Endothelial cell of umbilical vein (primary cell): ENCODE measurements at regions not wholly inside any gene's neighbourhood (a gene's known extent, or its start where the extent isn't known, plus 50 kb on each side); places are given as distances from the start of the nearest gene placed in this dataset.

Experiments
- BruUV-seq: library from RNA; stranded (reverse); fragments of 400-500 nt; replicated peaks from 2 replicates; lab custom pipeline; 2021; lab: Mats Ljungman, UMichigan
- CTCF ChIA-PET: fragments of 300-600, 350-600 bp; sonication (Branson Sonifier 250); formaldehyde crosslinking; loops from one replicate; lab custom pipeline; 2021; ENCODE audit warnings: antibody characterized with exemption, inconsistent platforms; lab: Charles Lee
- POLR2A ChIA-PET: fragments of 300-600, 350-600 bp; sonication (Branson Sonifier 250); formaldehyde crosslinking; loops from one replicate; lab custom pipeline; 2021; ENCODE audit warnings: antibody characterized with exemption, inconsistent platforms; lab: Charles Lee
- DNase-seq: peaks from one replicate; pipeline ENCODE4 v3.0.0-alpha.2; 2011; ENCODE audit warnings: low read depth, low spot score
- FAIRE-seq: peaks from 2 replicates; lab custom pipeline; 2011; peaks lifted over from hg19 to GRCh38; lab: Jason Lieb, UNC
- H2AFZ ChIP-seq: 2 replicates; pipeline ENCODE4 v1.6.0; 2012; ENCODE audit warnings: low read depth, low read length, control low read depth, inconsistent platforms
- H3K27ac ChIP-seq: 2 replicates; pipeline ENCODE4 v1.5.1; 2011; ENCODE audit warnings: low read depth, mild to moderate bottlenecking, control low read depth, low read length, moderate library complexity; ENCODE audit not compliant: insufficient read depth
- H3K27me3 ChIP-seq, 2 experiments: 2 replicates each; pipeline versions ENCODE4 v1.6.0 to v1.6.1; 2011; ENCODE audit warnings: low read length in 2 of 2, mixed read lengths in 1 of 2; ENCODE audit not compliant: control insufficient read depth in 2 of 2, insufficient read depth in 2 of 2
- H3K36me3 ChIP-seq, 2 experiments: 2 replicates in 1 of 2; 3 replicates in 1 of 2; pipeline ENCODE4 v1.5.1; 2011; ENCODE audit warnings: low read length in 2 of 2, mild to moderate bottlenecking in 1 of 2, moderate library complexity in 1 of 2; ENCODE audit not compliant: control insufficient read depth in 2 of 2, insufficient read depth in 2 of 2; ENCODE audit errors: extremely low read depth in 1 of 2
- H3K4me1 ChIP-seq: 3 replicates; pipeline ENCODE4 v1.5.1; 2011; ENCODE audit warnings: mild to moderate bottlenecking, low read length; ENCODE audit not compliant: control insufficient read depth, insufficient read depth; ENCODE audit errors: extremely low read depth
- H3K4me2 ChIP-seq: 2 replicates; pipeline ENCODE4 v1.6.1; 2011; ENCODE audit warnings: low read length, control low read depth, mixed read lengths; ENCODE audit not compliant: insufficient read depth
- H3K4me3 ChIP-seq, 3 experiments: fragments of 200-600 bp in 1 of 3; sonication (generic), shearing (Covaris generic) in 1 of 3; replicated peaks in 1 of 3; 2 replicates each; pipeline ENCODE4 v1.5.1; 2011 to 2016; ENCODE audit warnings: control low read depth in 3 of 3, low read length in 3 of 3, mild to moderate bottlenecking in 2 of 3, inconsistent platforms in 1 of 3, low read depth in 1 of 3, moderate library complexity in 1 of 3; ENCODE audit not compliant: insufficient read depth in 1 of 3
- H3K79me2 ChIP-seq: 2 replicates; pipeline ENCODE4 v1.6.0; 2012; ENCODE audit warnings: low read length, inconsistent platforms; ENCODE audit not compliant: control insufficient read depth, insufficient read depth
- H3K9ac ChIP-seq: replicated peaks from 2 replicates; pipeline ENCODE3; 2011; ENCODE audit warnings: low read length, control low read depth; ENCODE audit not compliant: insufficient read depth; ENCODE audit errors: extremely low read depth
- H3K9me1 ChIP-seq: replicated peaks from 3 replicates; pipeline ENCODE4 v1.6.0; 2011; ENCODE audit warnings: mild to moderate bottlenecking, low read length; ENCODE audit not compliant: control insufficient read depth, insufficient read depth; ENCODE audit errors: extremely low read depth
- H3K9me3 ChIP-seq: replicated peaks from 2 replicates; pipeline ENCODE4 v1.5.1; 2012; ENCODE audit warnings: low read length, inconsistent platforms; ENCODE audit not compliant: control insufficient read depth, insufficient read depth
- H4K20me1 ChIP-seq: replicated peaks from 2 replicates; pipeline ENCODE3; 2011; ENCODE audit warnings: mild to moderate bottlenecking, low read length; ENCODE audit not compliant: control insufficient read depth, insufficient read depth; ENCODE audit errors: extremely low read depth
- CTCF ChIP-seq, 2 donors: IDR thresholded peaks; 1 replicate in 1 of 2; 2 replicates in 1 of 2; pipeline ENCODE4 v1.5.1; 2011; ENCODE audit warnings: low read length in 2 of 2, mild to moderate bottlenecking in 2 of 2, moderate library complexity in 2 of 2, control low read depth in 1 of 2, inconsistent platforms in 1 of 2, low read depth in 1 of 2; ENCODE audit not compliant: insufficient read depth in 1 of 2; ENCODE audit errors: extremely low read depth in 1 of 2
- EZH2 ChIP-seq: IDR thresholded peaks from 2 replicates; pipeline ENCODE4 v1.6.1; 2012; ENCODE audit warnings: borderline replicate concordance, low read depth, mild to moderate bottlenecking, moderate library complexity, low read length, inconsistent platforms; ENCODE audit not compliant: severe bottlenecking
- FOS ChIP-seq: IDR thresholded peaks from 2 replicates; pipeline ENCODE4 v1.6.1; 2011; ENCODE audit warnings: mild to moderate bottlenecking, low read length, moderate library complexity, borderline replicate concordance; ENCODE audit not compliant: insufficient read depth
- GATA2 ChIP-seq: IDR thresholded peaks from 2 replicates; pipeline ENCODE4 v1.7.0; 2011; ENCODE audit warnings: low read depth, mild to moderate bottlenecking, moderate library complexity, mixed read lengths, low read length; ENCODE audit not compliant: insufficient read length, insufficient read depth
- JUN ChIP-seq: IDR thresholded peaks from 2 replicates; pipeline ENCODE4 v1.6.1; 2011; ENCODE audit warnings: borderline replicate concordance, low read depth; ENCODE audit not compliant: insufficient read length, insufficient read depth
- MAX ChIP-seq: IDR thresholded peaks from 2 replicates; pipeline ENCODE4 v1.6.1; 2011; ENCODE audit not compliant: insufficient read depth, insufficient read length
- MYC ChIP-seq: IDR thresholded peaks from one replicate; pipeline ENCODE4 v1.6.1; 2011; ENCODE audit warnings: mild to moderate bottlenecking, low read depth, low read length
- POLR2A ChIP-seq: IDR thresholded peaks from 2 replicates; pipeline ENCODE4 v1.6.1; 2012; ENCODE audit warnings: low read depth, mild to moderate bottlenecking, control low read depth, low read length
- POLR2AphosphoS5 ChIP-seq: IDR thresholded peaks from 2 replicates; pipeline ENCODE4 v1.6.1; 2012; ENCODE audit warnings: low read depth, mild to moderate bottlenecking, control low read depth, low read length, moderate library complexity; ENCODE audit not compliant: insufficient read depth
- dilution Hi-C: fragments of 300-500 bp; cut with MboI; formaldehyde crosslinking; loops from one replicate; pipeline ENCODE4 v1.15.0; 2019; ENCODE audit warnings: low sequenced_read_pairs; ENCODE audit not compliant: extremely low pct_ligation_motif_present
- intact Hi-C: fragments of 100-400 bp; cut with micrococcal nuclease; formaldehyde crosslinking; loops from one replicate; pipeline ENCODE4 v1.10.0; 2022

GRCh38 chr5:121497176-121497575, 354.5 kb upstream of the FTMT start:
- intact Hi-C loops (no loop called here), dilution Hi-C loops (no loop called here)
- Histone ChIP-seq H3K9me1 (no peaks in the 10 kb centered on the region), H3K27ac (no peak overlapping the region), H3K27me3 (no peaks in the 10 kb centered on the region), H3K9me3 (no peaks in the 10 kb centered on the region), H3K4me1 (no peaks in the 10 kb centered on the region), H3K36me3 (no peaks in the 10 kb centered on the region), H3K4me3 (no peak overlapping the region), H4K20me1 (no peaks in the 10 kb centered on the region), H3K9ac (no peak overlapping the region), H3K4me2 (no peak overlapping the region), H3K79me2 (no peaks in the 10 kb centered on the region), H2AFZ (no peak overlapping the region)
- BruUV-seq, result no TSS peak
- TF ChIP-seq FOS (no peak), POLR2AphosphoS5 (no peak), POLR2A (no peak), MAX (no peak), EZH2 (no peak), CTCF (IDR thresholded peaks at IDR 0.05; ENCODE audit: extremely low read depth in 1 of 2, insufficient read depth in 1 of 2, low read depth in 1 of 2, low read length in 2 of 2) (no peak), JUN (no peak), MYC (no peak), GATA2 (no peak)
- ChIA-PET CTCF (interaction anchor here (1.3 kb wide), 1 partner anchor 14 kb away, joined by 4 read pairs; no protein-coding TSS in a partner anchor), POLR2A (no interaction called here)
- DNase-seq, result no peak
- FAIRE-seq, result no peak
